ENCODE measurements at regions not wholly inside any gene's neighbourhood (a gene's known extent, or its start where the extent isn't known, plus 50 kb on each side); places are given as distances from the start of the nearest gene placed in this dataset.

DNA sequence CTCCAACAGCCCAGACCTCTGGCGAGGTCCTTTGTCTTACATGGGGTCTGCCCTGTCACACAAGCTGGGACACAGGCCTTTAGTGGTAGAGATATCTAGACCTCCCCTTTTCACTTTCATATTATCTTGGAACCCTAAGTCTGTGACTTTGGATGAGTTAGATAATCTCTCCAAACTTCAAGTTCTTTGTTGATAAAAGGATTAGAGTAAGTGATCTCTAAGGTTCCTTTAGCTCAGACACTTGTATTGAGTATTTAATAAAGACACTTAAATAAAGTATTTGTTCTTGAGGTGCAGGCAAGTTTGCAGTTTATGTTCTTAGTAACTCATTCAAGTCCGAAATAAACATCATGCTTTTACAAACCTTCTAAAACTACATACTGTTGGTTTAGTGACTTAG lies 459.6 kb downstream of the SHQ1 start:
- H4K20me1 ChIP-seq (replicated peaks; ENCODE audit: insufficient read depth): peaks cover 48% of the 10 kb centered on the region
- TF ChIP-seq EZH2phosphoT487 (IDR thresholded peaks at IDR 0.05; ENCODE audit: unreplicated experiment) (no peak), ZNF331 (CRISPR knock-in tag; IDR thresholded peaks at IDR 0.05; ENCODE audit: low read depth) (no peak)
- no peak overlapping the region for H2AFZ ChIP-seq
- no peak overlapping the region for H3K4me3 ChIP-seq
- DNase-seq (ENCODE audit: low spot score) (no peak), ATAC-seq (no peak)
- Mint-ChIP-seq H3K36me3 (ENCODE audit: low read depth) (no peaks in the 10 kb centered on the region), H3K27ac (no peak overlapping the region), H3K4me1 (peaks cover 60% of the 10 kb centered on the region), H3K9me3 (no peaks in the 10 kb centered on the region), H3K27me3 (ENCODE audit: insufficient read depth, low read depth, poor library complexity) (no peaks in the 10 kb centered on the region), H3K4me3 (no peak overlapping the region)
- H3F3A ChIP-seq (replicated peaks; ENCODE audit: low read depth): no peaks in the 10 kb centered on the region
- peak overlapping the region; percentile 55; the same call in 1 of the 2 replicates for H3K4me2 ChIP-seq
- H3K9me2 ChIP-seq (ENCODE audit: insufficient read depth): no peaks in the 10 kb centered on the region
- peak overlapping the region; percentile 43; the same call in 1 of the 2 replicates for H3K27ac ChIP-seq (ENCODE audit: low read depth)
- H3K36me3 ChIP-seq (ENCODE audit: insufficient read depth): no peaks in the 10 kb centered on the region
- no peaks in the 10 kb centered on the region for H3K27me3 ChIP-seq (ENCODE audit: insufficient read depth)
- peaks cover 97% of the 10 kb centered on the region for H3K4me1 ChIP-seq (ENCODE audit: insufficient read depth)
- peaks cover 100% of the 10 kb centered on the region for H3K79me2 ChIP-seq (replicated peaks; ENCODE audit: insufficient read depth)

DNA sequence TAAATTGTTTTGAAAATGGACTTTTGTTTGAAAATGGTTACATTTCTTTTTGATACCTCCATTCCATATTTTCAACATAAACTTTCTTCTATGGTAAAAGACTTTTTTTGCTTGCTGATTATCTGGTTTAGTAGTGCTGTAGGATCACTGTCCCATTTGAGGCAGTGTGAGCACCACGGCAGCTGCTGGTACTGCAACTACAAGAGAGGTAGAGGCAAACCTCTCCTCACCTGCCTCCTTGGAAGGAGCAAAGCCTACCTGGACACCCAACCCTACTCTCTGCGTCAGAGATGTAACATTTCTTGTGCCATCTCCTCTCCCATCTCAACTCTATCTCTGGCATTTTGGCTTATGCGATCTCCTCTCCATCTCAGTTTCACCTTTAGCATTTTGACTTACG lies 460.1 kb downstream of the SHQ1 start:
- no peak overlapping the region; the same call in 2 of the 3 replicates for H3K4me3 Mint-ChIP-seq
- no peaks in the 10 kb centered on the region for H3K27me3 Mint-ChIP-seq (ENCODE audit: insufficient read depth, low read depth, poor library complexity)
- Histone ChIP-seq H3K9me2 (ENCODE audit: insufficient read depth) (no peaks in the 10 kb centered on the region), H3K27me3 (ENCODE audit: insufficient read depth) (no peaks in the 10 kb centered on the region), H3K4me3 (no peak overlapping the region), H3K4me2 (0 out of 2 replicates have a peak overlapping the region, but pooled peaks have one; percentile 55), H3K27ac (ENCODE audit: low read depth) (0 out of 2 replicates have a peak overlapping the region, but pooled peaks have one; percentile 43), H3K79me2 (replicated peaks; ENCODE audit: insufficient read depth) (peaks cover 100% of the 10 kb centered on the region), H3K36me3 (ENCODE audit: insufficient read depth) (no peaks in the 10 kb centered on the region), H3F3A (replicated peaks; ENCODE audit: low read depth) (no peaks in the 10 kb centered on the region), H4K20me1 (replicated peaks; ENCODE audit: insufficient read depth) (peaks cover 50% of the 10 kb centered on the region), H2AFZ (no peak overlapping the region), H3K4me1 (ENCODE audit: insufficient read depth) (peaks cover 97% of the 10 kb centered on the region)
- ATAC-seq (peak; percentile 77), DNase-seq (ENCODE audit: low spot score) (no peak)
- H3K4me1 Mint-ChIP-seq: peaks cover 61% of the 10 kb centered on the region
- no peak overlapping the region for H3K27ac Mint-ChIP-seq
- no peaks in the 10 kb centered on the region for H3K36me3 Mint-ChIP-seq (ENCODE audit: low read depth)
- no peaks in the 10 kb centered on the region for H3K9me3 Mint-ChIP-seq
- TF ChIP-seq, protein P1, sequence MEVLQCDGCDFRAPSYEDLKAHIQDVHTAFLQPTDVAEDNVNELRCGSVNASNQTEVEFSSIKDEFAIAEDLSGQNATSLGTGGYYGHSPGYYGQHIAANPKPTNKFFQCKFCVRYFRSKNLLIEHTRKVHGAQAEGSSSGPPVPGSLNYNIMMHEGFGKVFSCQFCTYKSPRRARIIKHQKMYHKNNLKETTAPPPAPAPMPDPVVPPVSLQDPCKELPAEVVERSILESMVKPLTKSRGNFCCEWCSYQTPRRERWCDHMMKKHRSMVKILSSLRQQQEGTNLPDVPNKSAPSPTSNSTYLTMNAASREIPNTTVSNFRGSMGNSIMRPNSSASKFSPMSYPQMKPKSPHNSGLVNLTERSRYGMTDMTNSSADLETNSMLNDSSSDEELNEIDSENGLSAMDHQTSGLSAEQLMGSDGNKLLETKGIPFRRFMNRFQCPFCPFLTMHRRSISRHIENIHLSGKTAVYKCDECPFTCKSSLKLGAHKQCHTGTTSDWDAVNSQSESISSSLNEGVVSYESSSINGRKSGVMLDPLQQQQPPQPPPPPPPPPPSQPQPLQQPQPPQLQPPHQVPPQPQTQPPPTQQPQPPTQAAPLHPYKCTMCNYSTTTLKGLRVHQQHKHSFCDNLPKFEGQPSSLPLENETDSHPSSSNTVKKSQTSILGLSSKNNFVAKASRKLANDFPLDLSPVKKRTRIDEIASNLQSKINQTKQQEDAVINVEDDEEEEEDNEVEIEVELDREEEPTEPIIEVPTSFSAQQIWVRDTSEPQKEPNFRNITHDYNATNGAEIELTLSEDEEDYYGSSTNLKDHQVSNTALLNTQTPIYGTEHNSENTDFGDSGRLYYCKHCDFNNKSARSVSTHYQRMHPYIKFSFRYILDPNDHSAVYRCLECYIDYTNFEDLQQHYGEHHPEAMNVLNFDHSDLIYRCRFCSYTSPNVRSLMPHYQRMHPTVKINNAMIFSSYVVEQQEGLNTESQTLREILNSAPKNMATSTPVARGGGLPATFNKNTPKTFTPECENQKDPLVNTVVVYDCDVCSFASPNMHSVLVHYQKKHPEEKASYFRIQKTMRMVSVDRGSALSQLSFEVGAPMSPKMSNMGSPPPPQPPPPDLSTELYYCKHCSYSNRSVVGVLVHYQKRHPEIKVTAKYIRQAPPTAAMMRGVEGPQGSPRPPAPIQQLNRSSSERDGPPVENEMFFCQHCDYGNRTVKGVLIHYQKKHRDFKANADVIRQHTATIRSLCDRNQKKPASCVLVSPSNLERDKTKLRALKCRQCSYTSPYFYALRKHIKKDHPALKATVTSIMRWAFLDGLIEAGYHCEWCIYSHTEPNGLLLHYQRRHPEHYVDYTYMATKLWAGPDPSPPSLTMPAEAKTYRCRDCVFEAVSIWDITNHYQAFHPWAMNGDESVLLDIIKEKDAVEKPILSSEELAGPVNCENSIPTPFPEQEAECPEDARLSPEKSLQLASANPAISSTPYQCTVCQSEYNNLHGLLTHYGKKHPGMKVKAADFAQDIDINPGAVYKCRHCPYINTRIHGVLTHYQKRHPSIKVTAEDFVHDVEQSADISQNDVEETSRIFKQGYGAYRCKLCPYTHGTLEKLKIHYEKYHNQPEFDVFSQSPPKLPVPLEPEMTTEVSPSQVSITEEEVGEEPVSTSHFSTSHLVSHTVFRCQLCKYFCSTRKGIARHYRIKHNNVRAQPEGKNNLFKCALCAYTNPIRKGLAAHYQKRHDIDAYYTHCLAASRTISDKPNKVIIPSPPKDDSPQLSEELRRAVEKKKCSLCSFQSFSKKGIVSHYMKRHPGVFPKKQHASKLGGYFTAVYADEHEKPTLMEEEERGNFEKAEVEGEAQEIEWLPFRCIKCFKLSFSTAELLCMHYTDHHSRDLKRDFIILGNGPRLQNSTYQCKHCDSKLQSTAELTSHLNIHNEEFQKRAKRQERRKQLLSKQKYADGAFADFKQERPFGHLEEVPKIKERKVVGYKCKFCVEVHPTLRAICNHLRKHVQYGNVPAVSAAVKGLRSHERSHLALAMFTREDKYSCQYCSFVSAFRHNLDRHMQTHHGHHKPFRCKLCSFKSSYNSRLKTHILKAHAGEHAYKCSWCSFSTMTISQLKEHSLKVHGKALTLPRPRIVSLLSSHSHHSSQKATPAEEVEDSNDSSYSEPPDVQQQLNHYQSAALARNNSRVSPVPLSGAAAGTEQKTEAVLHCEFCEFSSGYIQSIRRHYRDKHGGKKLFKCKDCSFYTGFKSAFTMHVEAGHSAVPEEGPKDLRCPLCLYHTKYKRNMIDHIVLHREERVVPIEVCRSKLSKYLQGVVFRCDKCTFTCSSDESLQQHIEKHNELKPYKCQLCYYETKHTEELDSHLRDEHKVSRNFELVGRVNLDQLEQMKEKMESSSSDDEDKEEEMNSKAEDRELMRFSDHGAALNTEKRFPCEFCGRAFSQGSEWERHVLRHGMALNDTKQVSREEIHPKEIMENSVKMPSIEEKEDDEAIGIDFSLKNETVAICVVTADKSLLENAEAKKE (CRISPR knock-in tag; IDR thresholded peaks at IDR 0.05): no peak
- TF ChIP-seq POLR2AphosphoS5 (IDR thresholded peaks at IDR 0.05; ENCODE audit: low read depth) (no peak), ZNF331 (CRISPR knock-in tag; IDR thresholded peaks at IDR 0.05; ENCODE audit: low read depth) (no peak)
- TF ChIP-seq, protein P2, sequence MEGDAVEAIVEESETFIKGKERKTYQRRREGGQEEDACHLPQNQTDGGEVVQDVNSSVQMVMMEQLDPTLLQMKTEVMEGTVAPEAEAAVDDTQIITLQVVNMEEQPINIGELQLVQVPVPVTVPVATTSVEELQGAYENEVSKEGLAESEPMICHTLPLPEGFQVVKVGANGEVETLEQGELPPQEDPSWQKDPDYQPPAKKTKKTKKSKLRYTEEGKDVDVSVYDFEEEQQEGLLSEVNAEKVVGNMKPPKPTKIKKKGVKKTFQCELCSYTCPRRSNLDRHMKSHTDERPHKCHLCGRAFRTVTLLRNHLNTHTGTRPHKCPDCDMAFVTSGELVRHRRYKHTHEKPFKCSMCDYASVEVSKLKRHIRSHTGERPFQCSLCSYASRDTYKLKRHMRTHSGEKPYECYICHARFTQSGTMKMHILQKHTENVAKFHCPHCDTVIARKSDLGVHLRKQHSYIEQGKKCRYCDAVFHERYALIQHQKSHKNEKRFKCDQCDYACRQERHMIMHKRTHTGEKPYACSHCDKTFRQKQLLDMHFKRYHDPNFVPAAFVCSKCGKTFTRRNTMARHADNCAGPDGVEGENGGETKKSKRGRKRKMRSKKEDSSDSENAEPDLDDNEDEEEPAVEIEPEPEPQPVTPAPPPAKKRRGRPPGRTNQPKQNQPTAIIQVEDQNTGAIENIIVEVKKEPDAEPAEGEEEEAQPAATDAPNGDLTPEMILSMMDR (conservative IDR thresholded peaks at IDR 0.05; ENCODE audit: low read depth in 2 of 2): 0 out of 4 replicates have a peak, but pooled peaks of 1 of the 2 experiments have one; percentile 7
- TF ChIP-seq, protein P3, sequence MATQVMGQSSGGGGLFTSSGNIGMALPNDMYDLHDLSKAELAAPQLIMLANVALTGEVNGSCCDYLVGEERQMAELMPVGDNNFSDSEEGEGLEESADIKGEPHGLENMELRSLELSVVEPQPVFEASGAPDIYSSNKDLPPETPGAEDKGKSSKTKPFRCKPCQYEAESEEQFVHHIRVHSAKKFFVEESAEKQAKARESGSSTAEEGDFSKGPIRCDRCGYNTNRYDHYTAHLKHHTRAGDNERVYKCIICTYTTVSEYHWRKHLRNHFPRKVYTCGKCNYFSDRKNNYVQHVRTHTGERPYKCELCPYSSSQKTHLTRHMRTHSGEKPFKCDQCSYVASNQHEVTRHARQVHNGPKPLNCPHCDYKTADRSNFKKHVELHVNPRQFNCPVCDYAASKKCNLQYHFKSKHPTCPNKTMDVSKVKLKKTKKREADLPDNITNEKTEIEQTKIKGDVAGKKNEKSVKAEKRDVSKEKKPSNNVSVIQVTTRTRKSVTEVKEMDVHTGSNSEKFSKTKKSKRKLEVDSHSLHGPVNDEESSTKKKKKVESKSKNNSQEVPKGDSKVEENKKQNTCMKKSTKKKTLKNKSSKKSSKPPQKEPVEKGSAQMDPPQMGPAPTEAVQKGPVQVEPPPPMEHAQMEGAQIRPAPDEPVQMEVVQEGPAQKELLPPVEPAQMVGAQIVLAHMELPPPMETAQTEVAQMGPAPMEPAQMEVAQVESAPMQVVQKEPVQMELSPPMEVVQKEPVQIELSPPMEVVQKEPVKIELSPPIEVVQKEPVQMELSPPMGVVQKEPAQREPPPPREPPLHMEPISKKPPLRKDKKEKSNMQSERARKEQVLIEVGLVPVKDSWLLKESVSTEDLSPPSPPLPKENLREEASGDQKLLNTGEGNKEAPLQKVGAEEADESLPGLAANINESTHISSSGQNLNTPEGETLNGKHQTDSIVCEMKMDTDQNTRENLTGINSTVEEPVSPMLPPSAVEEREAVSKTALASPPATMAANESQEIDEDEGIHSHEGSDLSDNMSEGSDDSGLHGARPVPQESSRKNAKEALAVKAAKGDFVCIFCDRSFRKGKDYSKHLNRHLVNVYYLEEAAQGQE (IDR thresholded peaks at IDR 0.05; ENCODE audit: unreplicated experiment): no peak
